GM18505 (cell line): ENCODE measurements at regions not wholly inside any gene's neighbourhood (a gene's known extent, or its start where the extent isn't known, plus 50 kb on each side); places are given as distances from the start of the nearest gene placed in this dataset.

Experiments used
- ATAC-seq: cut with Tn5 transposase; IDR thresholded peaks from one replicate; pipeline ENCODE4 v1.9.1; 2021; ENCODE audit not compliant: unreplicated experiment
- POLR2A ChIP-seq: IDR thresholded peaks from 4 replicates; pipeline ENCODE4 v1.6.1; 2011; ENCODE audit warnings: borderline replicate concordance; ENCODE audit not compliant: insufficient read depth, insufficient read length; ENCODE audit errors: extremely low read depth

- no peak for TF ChIP-seq POLR2A
- no peak for ATAC-seq
Measured at GRCh38 chr6:22825210-22825609, 255.8 kb downstream of the HDGFL1 start.

DNA sequence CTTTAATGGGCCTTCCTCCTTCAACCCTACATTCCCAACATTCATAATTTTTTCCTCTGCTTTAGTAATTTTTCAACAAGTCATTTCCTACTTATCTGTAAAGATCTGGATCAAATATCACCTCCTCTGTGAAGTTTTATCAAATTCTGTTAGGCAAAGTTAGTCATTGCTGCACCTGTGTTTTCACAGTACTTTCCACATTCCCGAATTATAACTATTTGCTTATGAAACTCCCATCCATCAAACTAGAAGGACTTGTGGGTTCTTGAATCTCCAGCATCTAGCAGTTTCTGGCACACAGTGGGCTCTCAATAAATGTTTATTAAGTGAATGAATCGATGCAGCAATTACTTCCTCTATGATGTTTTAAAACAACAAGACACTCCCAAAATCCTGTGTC lies 257.6 kb downstream of the HDGFL1 start:
- ATAC-seq: no peak
- no peak for TF ChIP-seq POLR2A

DNA sequence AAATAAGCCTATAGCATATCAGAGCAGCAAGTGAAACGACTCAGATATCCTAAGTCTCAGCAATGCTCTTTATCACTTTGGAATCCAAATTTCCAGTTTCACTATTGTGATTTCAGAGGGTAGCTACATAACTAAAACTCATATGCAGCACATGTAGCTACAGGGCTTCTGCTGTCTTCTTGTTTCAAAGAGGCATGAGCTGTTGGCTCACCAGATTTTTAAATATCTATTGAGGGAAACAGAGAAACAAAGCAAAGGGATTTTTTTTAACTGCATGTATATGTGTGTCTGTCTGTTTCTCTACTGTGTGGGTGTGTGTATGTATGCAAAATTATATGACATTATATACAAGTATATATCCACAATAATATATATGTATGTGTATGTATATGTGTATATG lies 258.4 kb downstream of the HDGFL1 start:
- TF ChIP-seq POLR2A: no peak
- no peak for ATAC-seq

DNA sequence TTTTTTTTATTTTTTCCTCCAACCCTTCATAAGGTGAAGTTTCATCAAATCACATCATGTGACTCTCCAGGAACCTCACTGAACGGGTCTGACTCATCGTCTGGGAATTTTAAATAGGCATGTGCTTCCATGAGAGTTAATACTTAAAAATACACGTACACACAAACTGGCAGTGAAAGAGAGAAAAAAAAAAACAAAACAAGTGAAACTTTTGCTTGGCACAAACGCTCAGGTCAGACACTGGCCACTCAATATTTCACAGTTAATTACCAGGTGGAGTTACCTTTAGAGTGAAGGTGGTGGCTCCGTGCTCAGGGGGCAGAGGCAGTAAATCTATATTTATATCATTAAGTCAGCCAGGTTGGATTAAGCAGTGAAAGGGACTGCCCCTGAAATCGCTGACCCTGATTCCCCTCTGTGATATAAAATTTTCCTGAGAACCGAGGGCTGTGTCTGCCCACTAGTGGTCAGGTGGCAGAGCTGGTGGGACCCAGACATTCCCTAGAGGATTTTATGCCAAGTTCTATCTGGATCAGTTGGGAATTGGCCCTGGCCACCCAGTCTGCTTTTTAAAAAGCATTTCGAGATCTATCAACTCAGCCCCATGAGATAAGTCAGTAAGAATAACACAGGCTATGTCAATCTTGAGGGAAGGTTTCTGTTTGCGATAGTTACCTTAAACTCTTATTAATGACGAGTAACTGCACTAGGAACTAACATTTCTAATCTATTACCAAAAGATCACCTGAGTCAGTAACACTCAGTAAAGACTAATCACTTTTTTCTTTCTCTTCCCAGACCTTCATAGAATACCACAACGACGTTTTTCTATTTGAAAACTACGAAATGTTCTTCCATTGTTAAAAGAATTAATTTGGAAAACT lies 259.1 kb downstream of the HDGFL1 start:
- no peak for TF ChIP-seq POLR2A
- no peak for ATAC-seq

GRCh38 chr6:22829070-22829469 lies 259.7 kb downstream of the HDGFL1 start:
- no peak for ATAC-seq
- TF ChIP-seq POLR2A: no peak

GRCh38 chr6:22830463-22830862 lies 261.1 kb downstream of the HDGFL1 start:
- no peak for TF ChIP-seq POLR2A
- no peak for ATAC-seq

GRCh38 chr6:22833191-22833590 lies 263.8 kb downstream of the HDGFL1 start:
- ATAC-seq: no peak
- TF ChIP-seq POLR2A: no peak

DNA sequence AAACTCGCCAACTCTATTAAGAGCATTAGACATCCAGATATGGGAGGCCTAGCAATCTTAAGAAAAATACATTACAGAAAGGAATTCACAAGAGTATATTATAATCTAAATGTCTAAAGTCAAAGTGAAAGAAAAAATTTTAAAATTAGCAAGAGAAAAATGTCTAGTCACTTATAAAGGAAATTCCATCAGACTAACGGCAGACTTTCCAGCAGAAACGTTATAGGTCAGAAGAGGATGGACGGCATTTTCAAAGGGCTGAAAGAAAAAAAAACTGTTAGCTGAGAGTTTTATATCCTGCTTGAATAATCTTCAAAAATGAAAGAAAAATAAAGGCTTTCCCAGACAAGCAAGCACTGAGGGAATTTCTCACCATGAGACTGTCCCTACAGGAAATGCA lies 269.0 kb downstream of the HDGFL1 start:
- ATAC-seq: no peak
- TF ChIP-seq POLR2A: no peak

- no peak for ATAC-seq
- no peak for TF ChIP-seq POLR2A
Measured at GRCh38 chr6:22845467-22845866, 276.1 kb downstream of the HDGFL1 start.

GRCh38 chr6:22848121-22848520 lies 278.8 kb downstream of the HDGFL1 start:
- TF ChIP-seq POLR2A: no peak
- no peak for ATAC-seq

DNA sequence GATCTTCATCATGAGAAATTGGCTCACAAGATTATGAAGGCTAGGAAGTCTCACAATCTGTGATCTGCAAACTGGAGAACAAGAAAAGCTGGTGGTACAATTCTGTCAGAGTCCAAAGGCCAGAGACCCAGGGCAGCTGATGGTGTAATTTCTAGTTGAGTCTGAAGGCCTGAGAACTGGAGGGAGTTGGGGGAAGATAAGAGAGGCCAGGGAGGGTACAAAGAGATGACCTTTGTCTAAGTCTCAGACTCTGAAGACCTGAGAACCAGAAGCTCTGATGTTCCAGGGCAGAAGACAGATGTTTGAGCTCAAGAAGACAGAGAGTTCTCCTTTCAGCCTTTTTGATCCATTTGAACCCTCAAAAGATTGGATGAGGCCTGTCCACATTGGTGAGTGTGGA lies 280.6 kb downstream of the HDGFL1 start:
- no peak for TF ChIP-seq POLR2A
- ATAC-seq: no peak

GRCh38 chr6:22852101-22852500 lies 282.7 kb downstream of the HDGFL1 start:
- TF ChIP-seq POLR2A: no peak
- ATAC-seq: no peak

GRCh38 chr6:22873513-22874136 lies 304.3 kb downstream of the HDGFL1 start:
- TF ChIP-seq POLR2A: no peak
- no peak for ATAC-seq

GRCh38 chr6:22875845-22876244 lies 306.5 kb downstream of the HDGFL1 start:
- ATAC-seq: no peak

More at GRCh38 chr6:22875845-22876244, 306.5 kb downstream of the HDGFL1 start:
- no peak for TF ChIP-seq POLR2A
